GM18909 (cell line): ENCODE measurements at regions not wholly inside any gene's neighbourhood (a gene's known extent, or its start where the extent isn't known, plus 50 kb on each side); places are given as distances from the start of the nearest gene placed in this dataset.
"Not testable (repeated sequence)": the region's sequence is repeated elsewhere in the genome, so short reads cannot be mapped to it uniquely, and the experiment has no call there.

Source experiments
- ATAC-seq: cut with Tn5 transposase; IDR thresholded peaks from one replicate; pipeline ENCODE4 v1.9.1; 2021; ENCODE audit warnings: mild to moderate bottlenecking; ENCODE audit not compliant: unreplicated experiment, poor library complexity

DNA sequence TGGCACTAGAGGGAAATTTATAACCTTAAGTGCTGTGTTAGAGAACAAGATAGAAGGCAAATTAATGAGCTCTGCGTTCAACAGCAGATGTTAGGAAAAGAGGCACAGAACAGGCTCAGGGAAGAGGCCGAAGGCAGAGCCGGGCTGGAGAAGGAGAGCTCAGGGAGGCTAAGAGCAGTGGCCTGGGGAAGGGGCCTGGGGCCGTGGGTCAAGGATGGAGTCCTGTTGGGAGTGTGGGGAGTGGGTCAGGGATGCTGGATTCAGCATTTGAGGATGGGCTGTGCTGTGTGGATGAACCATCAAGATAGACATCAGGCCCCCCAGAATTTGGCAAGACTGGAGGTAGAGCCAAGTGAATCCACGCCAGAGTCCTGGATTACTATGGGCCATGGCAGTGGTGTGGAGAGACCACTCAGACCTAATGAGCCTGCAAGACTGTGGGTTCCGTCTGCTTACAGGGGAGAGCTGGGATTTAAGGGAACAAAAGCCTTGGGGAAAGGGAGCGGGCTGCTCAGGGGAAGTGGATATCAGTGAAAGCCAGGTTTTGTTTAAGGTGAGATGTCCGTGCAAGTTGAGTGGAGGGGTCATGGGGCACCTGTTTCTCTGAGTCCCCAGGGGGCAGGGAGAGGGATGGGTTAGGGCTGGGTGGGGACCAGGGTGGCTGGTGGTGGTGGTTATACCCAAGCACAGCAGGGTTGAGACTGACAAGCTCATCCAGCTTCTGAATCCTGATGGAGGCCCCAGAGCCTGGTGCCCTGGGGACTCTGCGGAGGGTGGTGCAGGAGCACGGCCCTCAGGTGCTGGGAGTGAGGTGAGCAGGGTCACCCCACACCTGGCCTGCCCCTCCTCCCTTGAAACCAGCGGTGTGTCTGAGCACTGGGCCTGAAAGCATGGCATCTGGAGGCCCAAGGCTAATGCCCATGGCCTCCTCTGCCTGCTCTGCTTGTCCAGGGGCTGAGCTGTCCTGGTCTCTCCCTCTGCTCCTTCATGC is 101.7 kb downstream of the BMS1 start:
- ATAC-seq, result no peak

DNA sequence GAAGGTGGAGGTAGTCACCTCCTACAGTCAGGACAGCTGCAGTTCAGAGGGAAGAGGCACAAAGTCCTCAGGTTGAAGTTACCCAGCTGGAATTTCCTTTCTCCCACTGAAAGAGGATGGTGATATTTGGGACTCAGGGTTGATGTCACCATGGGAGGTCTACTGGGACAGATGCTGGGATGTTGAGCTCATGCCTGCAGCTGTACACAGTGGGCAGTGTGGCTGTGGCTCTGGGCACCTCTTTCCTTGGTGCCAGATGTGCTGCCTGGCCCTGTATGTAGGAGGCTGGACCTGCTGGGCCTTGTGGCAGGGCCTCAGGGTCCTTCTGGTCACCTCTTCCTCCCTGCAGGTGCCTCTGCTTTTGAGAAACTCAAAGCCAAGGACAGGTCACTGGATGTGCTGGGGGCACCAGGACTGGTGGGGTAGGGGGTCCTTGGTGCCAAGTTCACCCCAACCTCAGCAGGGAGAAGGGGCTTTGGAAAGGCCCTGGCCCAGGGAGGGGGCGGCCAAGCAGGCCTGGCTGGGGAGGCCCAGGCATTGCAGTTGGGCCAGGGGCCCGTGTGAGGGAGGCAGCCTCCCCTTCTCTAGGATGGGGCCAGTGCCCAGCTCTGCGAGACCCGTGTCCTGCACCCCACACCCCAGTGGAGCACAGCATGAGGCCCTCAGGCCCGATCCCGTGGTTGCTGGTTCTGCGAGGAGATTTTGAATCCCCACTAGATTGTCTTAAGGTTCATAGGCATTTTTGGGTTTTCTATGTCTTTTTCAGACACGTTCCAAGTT is 103.1 kb downstream of the BMS1 start:
- ATAC-seq, result no peak

DNA sequence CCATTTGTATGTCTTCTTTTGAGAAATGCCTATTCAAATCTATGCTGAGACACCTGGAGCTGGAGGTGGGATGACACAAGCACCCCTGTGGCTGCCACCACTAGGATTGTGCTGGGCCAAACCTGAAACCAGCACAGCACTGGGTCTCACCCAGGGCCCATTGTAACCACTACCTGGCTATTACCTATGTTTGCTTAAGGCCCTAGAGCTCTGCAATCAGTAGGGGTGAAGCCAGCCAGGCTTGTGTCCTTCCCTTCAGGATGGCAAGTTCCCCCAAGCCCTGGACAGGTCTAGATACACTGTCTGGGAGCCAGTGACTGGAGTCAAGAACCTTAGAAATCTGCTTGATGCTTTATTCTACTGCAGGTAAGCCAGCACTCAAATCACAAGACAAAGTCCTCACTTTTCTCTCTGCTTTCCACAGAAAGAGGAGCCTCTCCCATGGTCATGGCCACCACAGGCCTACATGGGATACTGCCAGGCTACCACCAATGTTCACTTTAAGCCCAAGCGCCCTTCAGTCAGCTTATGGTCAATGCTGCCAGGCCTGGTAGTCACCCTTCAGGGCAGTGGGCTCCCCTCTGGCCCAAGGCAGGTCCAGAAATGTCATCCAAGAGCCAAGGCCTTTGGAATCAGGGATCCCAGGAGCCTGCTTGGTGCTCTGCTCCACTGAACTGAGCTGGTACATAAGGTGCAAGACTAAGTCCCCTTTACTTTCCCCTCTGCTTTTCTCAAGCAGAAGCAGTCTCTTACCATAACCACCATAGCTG is 105.3 kb downstream of the BMS1 start:
- ATAC-seq, result no peak

DNA sequence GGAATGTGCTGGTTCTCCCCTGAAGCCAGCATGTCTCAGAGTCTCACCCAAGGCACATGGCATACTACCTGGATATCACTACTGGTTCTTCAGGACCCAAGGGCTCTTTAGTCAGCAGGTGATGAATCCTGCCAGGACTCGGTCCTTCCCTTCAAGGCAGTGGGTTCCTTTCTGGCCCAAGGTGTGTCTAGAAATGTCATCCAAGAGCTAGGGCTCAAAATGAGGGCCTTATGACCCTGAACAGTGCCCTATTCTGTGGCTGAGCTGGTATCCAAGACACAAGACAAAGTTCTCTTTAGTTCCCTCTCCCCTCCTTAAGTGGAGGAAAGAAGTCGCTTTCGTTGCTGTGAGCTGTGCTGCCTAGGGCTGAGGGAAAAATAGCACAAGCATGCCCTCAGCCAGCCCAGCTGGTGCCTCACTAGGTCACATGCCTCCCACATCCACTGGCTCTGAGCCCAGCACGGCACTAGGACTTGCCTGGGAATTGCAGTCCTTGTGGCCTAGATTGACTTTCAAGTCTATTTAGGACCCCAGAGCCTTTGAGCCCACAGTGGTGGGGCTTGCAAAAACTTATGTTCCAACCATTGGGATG is 106.0 kb downstream of the BMS1 start:
- ATAC-seq, result no peak

DNA sequence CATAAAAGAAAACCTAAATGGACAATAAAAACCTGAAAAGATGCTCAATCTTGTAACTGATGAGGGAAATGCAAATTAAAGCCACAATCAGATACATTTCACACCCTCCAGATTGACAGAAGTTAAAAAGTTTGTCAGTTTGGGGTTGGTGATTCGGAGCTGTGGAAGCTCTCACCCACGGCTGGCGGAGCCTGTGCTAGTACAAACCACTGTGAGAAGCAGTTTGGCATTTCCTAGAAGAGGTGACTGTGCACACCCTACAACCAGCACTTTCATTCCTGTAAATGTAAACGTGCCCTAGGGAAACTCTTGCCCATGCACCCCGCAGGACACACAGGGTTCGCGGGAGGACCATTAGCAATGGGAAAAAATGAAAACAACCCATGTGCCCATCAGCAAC is 114.1 kb downstream of the BMS1 start:
- no peak for ATAC-seq

DNA sequence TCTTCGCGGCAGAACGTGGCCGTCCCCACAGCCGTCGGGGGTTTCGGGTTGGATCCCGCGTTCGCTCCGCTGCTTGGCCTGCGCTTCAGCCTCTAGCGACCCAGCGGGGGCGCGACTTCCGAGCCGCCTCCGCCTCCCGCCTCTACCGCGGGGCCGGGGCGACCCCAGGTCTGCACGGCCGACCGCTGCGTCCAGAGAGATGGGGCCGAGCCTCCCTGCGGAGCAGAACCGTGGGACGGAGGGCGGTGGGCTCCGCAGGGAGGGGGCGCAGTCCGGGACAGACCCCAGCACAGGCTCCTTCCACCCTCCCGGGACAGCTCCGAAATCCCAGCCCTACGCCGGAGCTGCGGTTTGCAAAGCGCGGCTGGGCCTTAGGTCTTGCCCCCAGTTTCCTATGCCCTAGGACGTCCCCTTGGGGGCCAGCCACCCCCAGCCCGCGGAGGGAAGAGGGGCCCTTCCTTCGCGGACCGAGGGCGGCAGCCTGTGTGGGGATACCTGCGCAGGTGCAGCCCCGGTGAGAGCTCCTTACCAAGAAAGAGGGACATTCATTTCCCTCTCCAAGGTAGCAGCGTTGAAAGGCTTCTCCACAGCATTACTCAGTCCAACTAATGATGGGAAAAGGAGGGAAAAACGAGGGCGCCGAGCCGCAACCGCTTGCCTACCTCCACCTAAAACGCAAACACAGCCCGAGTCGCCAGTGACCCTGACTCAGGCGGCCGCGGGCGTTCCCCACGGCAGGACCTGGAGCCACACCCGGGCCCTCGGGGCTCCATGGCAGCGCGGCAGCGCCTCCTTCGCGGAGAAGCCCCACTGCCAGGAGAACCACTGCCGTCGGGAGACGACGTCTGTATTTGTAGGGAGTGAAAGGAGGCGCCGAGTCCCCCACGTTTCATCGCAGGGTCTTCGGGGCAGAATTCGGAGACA is 115.7 kb downstream of the BMS1 start:
- ATAC-seq, result no peak

DNA sequence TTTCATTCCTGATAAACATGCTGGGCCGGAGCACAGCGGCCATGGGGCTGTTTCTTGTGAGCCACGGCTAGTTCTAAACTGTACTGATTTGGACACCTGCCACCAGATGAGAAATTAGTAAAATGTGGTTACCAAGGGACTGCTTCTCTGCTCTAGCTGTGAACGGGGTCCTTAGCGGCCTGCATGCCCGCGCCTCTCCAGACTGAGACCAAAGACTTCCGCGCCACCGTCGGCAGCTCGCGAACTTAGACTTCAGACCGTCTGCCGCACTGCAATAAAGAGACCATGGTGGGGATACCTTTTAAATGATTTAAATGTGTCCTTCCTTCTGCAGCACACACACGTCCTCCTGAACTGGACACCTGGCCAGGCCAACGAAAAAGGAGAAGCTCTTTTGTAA is 116.4 kb downstream of the BMS1 start:
- no peak for ATAC-seq

DNA sequence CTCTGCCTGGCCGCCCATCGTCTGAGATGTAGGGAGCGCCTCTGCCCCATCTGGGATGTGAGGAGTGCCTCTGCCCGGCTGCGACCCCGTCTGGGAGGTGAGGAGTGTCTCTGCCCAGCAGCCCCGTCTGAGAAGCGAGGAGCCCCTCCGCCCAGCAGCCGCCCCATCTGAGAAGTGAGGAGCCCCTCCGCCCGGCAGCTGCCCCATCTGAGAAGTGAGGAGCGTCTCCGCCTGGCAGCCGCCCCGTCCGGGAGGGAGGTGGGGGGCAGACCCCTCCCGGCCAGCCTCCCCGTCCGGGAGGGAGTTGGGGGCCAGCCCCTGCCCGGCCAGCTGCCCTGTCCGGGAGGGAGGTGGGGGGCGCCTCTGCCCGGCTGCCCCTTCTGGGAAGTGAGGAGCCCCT is 117.8 kb downstream of the BMS1 start:
- ATAC-seq, result not testable (repeated sequence)

DNA sequence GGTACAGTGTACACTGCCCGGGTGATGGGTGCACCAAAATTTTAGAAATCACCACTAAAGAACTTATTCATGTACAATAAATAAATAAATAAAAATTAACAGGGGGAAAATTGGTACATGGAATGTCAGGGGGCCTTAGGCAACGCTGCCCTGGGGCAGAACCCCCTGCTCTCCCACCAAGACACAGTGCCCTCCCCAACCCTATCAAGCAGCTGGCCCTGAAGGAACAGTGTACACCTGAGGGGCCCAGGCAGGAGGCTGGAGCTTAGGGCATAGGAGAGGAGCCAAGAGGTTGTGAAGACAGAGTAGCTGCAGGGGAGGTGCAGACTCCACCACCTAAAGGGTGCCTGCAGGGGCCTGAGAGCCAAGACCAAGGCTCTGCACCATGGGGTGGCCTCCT is 128.8 kb downstream of the BMS1 start:
- ATAC-seq, result no peak

DNA sequence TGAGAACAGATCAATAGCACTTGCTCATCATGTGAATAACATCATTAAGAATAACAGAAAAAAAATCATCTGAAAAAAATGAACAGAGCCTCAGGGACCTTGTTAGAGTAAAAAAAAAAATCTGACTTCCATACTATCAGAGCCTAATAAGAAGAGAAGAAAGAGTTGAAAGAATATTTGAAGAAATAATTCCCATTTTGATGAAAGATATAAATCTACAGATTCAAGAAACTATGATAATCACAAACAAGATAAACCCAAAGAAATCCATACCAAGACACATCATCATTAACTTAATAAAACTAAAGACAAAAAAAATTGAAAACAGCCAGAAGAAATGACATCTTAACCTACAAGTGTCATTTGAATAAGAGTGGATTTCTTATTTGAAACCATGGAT is 134.4 kb downstream of the BMS1 start:
- no peak for ATAC-seq

DNA sequence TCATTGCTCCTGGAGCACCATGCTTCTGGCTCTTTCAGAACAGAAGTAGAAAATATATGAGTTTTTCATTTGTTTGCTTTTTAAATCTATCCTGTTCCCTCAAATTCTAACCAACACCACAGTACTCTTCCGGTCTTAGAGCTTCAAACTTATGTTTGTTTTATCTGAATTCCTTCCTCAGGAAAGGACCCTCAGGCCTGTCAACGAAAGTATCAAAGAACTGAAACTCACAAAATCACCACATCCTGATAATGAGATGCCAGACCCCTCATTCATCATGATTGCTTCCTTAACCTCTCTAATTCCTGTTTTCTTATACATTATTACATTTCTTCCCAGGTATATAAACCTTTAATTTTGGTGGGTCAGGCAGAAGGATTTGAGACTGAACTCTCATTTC is 135.2 kb downstream of the BMS1 start:
- no peak for ATAC-seq

DNA sequence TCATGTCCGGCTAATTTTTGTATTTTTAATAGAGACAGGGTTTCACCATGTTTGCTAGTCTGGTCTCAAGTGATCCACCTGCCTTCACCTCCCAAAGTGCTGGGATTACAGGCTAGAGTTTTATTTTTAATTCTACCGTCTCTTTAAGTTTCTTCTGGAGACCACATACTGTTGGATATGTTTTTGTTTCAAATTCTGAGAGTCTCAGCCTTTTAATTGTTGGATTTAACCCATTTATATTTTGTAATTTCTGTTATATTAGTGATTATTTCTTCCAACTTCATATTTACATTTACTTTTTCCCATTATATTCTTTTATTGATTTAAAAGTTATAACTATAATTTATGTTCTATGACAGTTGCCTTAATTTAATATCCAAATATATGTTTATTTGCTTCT is 139.4 kb downstream of the BMS1 start:
- no peak for ATAC-seq

DNA sequence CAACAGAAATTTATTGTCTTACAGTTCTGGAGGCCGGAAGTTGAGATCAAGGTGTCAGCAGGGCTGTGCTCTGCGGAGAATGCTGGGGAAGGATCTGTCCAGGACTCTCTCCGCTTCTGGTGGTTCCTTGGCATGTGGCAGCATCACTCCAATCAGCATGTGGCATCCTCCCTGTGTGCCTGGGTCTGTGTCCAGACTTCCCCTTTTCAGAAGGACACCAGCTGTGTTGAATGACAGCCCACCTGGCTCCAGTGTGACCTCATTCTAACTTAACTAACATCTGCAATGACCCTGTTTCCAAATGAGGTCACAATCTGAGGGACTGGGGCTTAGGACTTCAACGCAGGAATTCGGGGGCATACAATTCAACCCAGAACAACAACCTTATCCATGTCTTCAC is 141.9 kb downstream of the BMS1 start:
- no peak for ATAC-seq

DNA sequence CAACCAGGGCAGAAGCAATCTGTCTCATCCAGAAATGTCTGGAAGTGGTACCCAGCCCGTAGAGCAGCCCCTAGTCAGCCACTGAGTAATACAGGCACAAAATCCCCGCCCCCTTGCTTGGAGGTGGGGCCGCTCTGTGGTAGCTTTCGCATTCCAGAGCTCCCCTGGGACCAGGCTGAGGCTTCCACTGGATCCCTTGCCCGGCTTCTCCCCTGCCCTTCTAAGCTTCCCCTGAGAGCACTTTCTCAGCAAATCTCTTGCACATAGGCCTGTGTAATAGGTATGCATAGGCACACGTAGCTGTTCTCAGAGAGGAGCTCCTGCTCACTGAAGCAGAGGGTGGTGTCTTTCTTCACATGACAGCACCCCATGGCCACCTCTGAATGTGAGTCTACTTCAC is 144.2 kb downstream of the BMS1 start:
- no peak for ATAC-seq

DNA sequence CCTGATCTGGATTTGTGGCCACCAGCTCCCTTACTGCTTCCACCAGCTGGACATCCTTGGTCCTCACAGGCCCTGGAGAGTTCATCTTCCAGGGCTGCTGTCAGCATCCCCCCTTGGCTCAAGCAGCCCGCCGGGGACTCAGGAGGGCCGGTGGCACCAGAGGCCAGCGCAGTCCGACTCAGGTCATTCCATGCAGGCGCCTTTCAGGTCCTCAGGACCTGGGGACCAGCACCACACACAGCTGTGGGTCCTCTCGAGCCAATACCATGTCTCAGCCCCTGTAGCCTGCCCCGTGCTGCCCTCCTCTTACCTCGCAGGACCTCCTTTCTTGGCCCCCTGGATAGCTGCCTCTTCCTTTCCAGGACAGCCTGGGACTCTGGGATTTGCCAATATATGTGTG is 145.5 kb downstream of the BMS1 start:
- no peak for ATAC-seq

DNA sequence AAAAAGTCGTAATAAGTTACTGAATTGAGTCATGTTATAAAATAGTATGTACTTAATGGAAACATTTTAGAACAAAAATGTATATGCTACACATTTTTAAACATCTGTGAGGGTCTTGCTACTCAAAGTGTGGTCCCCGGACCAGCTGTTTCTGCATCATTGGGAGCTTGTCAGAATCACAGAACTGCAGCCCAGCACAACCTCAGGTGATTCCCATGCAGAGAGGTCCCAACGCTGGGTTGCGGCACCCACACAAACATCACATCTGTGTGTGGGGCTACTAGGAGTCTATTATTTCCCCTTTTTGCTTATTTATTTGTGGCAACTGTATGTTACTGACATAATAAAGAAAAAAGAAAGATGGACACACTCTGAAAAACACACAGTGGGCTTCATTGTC is 146.6 kb downstream of the BMS1 start:
- ATAC-seq, result no peak

DNA sequence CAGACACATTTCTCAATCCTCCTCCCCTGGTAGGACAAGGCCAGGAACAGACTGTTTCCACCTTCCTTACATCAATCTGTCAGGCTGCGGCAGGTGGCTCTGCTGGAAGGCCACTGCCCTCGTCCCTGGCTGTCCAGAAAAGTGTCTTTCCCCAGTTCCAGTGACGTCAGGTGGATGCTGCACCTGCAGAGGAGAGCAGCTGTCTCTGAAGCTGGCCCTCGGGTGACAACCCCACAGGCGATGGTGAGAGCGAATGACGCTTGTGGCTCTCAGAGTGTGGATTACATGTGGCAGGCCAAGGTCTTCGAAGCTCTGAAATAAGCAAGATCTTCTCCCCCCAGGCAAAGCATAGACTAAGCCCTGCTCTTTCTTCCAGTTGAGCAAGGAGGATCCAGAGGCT is 146.9 kb upstream of the RET start:
- ATAC-seq, result no peak

DNA sequence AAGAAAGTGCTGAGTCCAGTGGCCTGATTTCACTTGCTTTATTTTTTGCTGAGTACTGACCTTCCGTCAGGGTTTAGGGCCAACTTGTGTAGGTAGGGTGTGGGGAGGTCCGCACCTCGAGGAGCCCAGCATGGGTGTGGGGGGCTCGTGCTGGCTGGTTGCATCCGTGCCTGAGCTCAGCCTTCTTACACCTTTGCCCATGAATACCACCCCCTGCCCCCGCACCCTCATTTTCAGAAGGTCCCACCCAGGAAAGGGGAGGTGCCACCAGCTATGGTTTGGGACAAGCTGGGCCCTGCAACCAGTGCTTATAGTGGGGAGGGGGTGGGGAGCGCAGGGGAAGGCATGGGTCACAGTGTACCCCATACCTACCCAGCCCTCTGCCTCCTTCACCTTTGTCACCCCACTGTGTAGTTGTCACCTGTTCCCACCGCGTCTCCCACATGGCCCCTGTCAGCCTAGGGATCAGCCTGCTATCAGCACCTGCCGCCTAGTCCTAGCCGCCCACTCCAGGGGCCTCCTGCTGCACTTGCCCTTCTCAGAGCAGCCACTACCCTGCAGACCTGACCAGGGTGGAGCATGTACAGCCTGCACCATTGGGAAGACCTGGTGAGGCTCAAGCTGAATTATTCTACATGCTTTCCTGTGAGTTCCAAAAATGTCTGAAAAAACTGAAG is 146.2 kb upstream of the RET start:
- no peak for ATAC-seq

DNA sequence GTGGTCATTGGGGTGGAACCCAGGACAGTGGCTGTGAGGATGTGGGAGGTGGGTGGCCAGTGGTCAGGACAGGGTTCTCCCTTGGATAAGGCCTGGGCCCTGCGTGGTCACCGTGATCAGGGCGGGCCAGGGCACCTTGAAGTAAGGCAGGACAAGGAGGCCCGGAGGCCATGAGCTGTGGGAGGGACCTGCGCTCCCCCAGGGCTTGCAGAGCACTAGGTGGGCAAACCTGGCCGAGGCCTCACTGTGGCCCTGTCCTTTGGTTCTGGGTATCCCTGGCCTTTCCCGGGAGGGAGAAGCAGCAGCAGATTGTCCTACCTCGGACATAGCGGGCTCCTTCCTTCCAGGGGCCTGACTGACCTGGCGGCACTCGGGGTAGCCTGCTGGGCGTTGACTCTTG is 144.8 kb upstream of the RET start:
- no peak for ATAC-seq
